NCI-H1417 (cell line): ENCODE measurements at regions not wholly inside any gene's neighbourhood (a gene's known extent, or its start where the extent isn't known, plus 50 kb on each side); places are given as distances from the start of the nearest gene placed in this dataset.

ENCODE experiments used
- DNase-seq, 3 experiments: peaks; one replicate each; lab custom pipeline; 2025; lab: John Stamatoyannopoulos, UW

DNA sequence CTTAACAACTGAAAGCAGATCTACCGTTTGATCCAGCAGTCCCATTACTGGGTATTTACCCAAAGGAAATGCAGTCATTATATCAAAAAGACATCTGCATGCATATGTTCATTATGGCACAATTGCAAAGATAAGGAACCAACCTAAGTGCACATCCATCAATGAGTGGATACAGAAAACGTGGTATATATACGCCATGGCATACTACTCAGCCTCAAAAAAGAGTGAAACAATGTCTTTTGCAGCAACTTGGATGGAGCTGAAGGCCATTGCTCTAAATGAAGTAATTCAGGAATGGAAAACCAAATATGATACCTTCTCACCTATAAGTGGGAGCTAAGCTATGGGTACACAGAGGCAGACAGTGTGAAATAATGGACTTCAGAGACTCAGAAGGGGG lies 169.3 kb downstream of the ZBTB18 start:
- DNase-seq, result no peak

DNA sequence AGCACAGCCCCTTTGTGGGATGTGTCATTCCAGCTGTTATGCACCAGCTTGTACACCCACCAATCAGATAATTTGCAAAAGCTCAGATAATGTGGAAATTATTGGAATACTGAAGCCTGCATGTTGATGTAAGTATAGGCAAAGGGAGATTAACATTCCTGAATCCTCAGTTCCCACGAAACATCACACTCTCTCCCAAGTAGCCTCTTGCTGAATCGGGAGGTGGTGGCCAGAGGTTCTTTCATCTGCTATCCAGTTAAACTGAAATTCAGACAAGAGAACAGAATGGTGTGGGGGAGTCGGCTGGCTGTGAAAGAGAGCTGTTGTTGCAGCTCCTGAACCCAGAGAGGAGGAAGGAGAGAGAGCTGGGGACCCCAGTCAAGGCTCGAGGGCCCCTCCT lies 170.9 kb downstream of the ZBTB18 start:
- DNase-seq, result no peak

DNA sequence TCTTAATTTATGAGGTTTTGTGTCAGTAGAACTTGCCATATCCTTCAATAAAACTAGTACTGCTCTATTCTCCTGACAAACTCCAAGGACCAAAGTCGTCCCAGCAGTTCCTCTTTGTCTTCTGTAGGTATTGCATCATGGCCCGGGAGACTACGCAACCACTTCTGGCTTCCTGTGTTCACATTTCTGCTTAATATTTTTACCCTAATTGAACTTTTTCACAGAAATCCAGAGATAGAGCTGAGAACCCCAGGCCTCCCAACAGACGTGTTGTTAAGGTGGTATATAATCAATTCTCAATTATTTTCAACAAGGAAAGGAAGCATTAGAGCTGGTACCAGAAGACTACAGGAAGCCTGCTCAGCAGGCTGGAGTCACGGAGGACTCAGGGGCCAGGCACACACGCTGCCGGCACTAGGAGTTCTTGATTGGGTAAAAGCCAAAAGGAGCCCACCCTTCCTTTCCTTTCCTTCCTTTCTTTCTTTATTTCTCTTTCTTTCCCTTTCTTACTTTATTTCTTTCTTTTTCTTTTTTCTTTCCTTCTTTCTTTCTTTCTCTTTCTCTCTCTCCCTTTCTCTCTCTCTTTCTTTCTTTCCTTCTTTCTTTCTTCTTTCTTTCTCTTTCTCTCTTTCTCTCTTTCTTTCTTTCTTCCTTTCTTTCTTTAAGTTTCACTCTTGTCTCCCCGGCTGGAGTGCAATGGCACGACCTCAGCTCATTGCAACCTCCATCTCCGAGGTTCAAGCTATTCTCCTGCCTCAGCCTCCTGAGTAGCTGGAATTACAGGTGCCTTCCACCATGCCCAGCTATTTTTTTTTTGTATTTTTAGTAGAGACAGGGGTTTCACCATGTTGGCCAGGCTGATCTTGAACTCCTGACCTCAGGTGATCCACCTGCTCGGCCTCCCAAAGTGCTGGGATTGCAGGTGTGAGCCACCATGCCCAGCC lies 173.7 kb downstream of the ZBTB18 start:
- DNase-seq, result no peak

DNA sequence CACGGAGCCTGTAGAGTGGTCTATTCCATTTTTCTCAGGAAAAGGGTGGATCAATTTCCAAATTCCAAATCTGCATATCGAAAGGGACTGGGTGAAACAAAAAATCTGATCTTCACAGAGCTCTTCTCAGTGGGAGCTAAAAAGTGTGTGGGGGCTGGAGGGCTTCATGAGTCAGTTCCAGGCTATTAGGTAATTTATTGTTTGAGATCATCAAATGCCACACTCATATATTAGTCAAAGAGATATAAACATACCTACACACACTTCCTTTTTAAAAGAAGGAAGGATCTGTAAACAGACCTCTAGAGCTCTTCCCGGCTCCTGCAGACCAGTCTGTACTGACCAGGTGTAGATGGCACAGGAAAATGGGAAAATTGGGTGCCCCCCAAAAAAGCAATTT lies 175.4 kb downstream of the ZBTB18 start:
- DNase-seq, result no peak

- DNase-seq, result no peak
These were observed 179.4 kb downstream of the ZBTB18 start for GRCh38 chr1:244230470-244230869.

DNA sequence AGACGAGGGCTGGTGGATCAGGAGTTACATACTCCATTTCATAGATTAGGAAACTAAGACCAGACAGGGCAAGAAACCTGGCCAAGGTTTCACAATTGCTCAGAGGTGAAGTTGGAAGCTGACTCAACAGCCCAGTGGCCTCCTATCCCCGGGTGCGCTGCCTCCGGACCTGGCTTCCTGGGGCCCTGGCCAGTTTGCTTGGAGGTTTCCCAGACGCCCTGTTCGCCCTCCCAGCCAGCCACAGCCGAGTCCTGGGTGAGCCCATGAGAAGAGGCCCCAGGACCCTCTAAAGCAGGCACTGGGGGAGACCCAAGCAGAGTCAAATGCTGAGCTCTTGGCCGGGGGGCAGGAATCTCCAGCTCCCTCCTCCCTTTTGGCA lies 180.1 kb downstream of the ZBTB18 start:
- DNase-seq, result no peak

GRCh38 chr1:244231572-244232315 lies 180.7 kb downstream of the ZBTB18 start:
- DNase-seq, result peak; percentile 41 to 82 (median 76)

DNA sequence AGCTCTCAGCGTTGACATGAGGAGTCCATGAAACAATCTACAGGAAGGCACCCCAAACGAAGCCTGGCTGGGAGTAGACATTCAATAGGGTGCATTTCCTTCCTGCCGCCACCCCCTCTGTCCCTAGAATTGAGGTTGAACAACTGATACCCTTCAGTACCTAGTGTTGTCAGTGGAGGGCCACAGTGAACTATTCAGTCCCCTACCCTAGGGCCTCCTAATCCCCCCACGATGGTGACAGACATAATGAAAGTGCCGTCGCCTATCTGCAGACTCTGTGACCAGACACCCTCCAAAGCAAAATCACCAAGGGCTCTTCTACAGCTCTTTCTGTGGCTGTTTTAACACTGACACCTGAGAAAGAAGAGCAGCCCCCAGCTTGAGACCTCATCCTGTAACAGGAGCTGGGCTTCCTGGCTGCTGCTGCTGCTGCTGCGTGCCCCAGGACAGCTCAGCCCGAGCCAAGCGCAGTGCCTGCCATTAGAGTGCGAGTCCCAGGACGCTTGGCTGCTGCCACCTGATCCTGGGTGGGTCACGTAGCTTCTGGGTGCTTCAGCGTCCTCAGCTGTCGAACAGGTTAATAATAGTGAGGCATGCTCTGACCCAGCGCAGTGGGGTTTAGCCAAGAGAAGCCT lies 183.0 kb downstream of the ZBTB18 start:
- DNase-seq, result no peak

DNA sequence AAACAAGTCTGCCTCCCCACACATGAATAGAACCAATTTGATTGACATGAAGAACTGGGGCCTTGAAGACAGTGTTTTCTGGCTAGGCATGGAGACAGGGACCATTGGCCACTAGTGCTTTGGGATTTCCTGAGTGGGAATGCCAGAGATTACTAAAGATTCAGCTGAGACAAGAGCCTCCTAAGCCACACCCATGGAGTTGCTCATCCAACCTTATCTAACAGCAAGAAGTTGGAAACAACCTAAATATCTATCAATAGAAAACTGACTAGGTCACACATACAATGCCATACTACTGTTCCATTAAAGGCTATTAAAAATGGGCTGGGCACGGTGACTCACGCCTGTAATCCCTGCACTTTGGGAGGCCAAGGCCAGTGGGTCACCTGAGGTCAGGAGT lies 184.1 kb downstream of the ZBTB18 start:
- DNase-seq, result no peak

GRCh38 chr1:244236101-244236500 lies 185.0 kb downstream of the ZBTB18 start:
- DNase-seq, result no peak

DNA sequence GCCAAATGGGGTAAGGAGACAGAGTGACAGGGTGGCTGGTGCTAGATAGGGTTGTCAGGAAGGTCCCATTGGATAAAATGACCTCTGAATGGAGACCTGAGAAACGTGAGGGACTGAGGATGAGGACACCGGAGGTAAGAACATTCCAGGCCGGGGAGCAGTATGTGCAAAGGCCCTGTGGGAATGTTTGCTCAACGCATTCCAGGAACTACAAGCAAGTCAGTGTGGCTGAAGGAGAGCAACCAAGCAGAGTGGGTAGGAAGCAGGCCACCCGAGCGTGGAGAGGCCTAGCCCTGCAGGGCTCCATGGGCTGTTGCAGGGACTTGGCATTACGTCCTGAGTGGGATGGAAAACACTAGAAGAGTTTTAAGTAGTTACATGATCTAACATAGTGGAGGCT lies 185.6 kb downstream of the ZBTB18 start:
- no peak for DNase-seq

- DNase-seq, result no peak
These were observed 186.4 kb downstream of the ZBTB18 start for GRCh38 chr1:244237445-244237844.

DNA sequence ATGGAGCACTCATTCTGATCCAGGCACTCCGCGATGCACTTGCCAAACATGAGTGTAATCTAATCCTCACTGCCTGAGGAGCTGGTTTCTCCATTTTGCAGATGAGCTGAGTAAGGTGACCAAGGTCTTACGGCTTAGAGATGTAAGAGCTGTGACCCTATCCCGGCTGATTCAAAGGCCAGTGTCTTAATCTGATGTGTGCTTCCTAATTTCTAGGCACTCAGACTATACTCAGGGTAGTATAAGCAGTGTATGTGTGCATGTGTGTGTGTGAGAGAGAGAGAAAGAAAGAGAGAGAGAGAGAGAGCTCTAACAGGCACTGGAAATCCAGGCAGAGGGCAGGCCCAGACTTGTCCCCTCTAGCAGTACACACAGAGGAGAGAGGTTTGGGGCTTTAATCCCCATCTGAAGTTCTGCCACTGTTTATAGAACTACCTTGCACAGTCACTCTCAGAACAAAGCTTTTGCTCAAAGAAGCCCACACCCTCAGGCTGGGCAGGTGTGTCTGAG lies 188.2 kb downstream of the ZBTB18 start:
- DNase-seq, result peak; percentile 43 to 72 (median 52)

- DNase-seq, result no peak
These were observed 190.4 kb downstream of the ZBTB18 start for GRCh38 chr1:244241438-244241837.

GRCh38 chr1:244242446-244242845 lies 191.4 kb downstream of the ZBTB18 start:
- DNase-seq, result no peak

GRCh38 chr1:244246334-244246733 lies 195.3 kb downstream of the ZBTB18 start:
- no peak for DNase-seq

- no peak for DNase-seq
These were observed 197.3 kb downstream of the ZBTB18 start for GRCh38 chr1:244248426-244248825.

GRCh38 chr1:244252211-244252610 lies 199.5 kb downstream of the ADSS2 start:
- DNase-seq, result no peak

GRCh38 chr1:244254467-244254866 lies 197.2 kb downstream of the ADSS2 start:
- DNase-seq, result no peak

GRCh38 chr1:244255426-244255965 lies 196.2 kb downstream of the ADSS2 start:
- no peak for DNase-seq

GRCh38 chr1:244256086-244256676 lies 195.5 kb downstream of the ADSS2 start:
- no peak for DNase-seq

GRCh38 chr1:244264163-244264562 lies 187.5 kb downstream of the ADSS2 start:
- DNase-seq, result no peak
